ENCODE measurements at regions not wholly inside any gene's neighbourhood (a gene's known extent, or its start where the extent isn't known, plus 50 kb on each side); places are given as distances from the start of the nearest gene placed in this dataset.
"Not testable (repeated sequence)": the region's sequence is repeated elsewhere in the genome, so short reads cannot be mapped to it uniquely, and the experiment has no call there.

DNA sequence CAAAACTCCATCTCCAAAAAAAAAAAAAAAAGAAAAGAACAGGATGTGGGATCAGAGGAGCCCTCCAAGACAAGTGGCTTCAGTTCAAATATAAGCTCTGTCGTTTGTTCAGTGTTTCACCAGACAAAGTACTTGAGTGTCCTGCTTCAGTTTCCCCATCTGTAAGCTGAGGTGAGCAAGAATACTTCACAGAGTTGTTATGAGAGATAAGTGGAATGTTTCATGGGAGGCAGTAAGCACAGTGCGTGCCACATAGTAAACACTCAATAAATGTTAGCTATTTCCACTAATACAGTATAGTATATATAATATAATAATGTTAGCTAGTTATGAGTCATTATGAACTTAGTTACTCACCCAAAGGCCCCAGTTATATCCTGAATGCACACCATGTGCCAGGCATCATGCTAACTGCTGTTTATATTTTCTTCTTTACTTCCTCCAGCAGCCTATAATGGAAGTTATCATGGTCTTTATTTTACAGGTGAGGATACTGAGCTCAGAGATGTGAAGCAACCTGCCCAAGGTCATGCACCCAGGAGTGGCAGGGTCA is 162.5 kb downstream of the NPIPA8 start:
- H3K4me1 ChIP-seq (ENCODE audit: insufficient read depth, low read length); DNase-seq; H3K27ac Mint-ChIP-seq; H3K4me1 Mint-ChIP-seq; H3K27me3 ChIP-seq (ENCODE audit: insufficient read depth, low read length, poor library complexity, severe bottlenecking); H3K4me3 ChIP-seq (ENCODE audit: low read length); H3K4me3 Mint-ChIP-seq; H3K9me3 Mint-ChIP-seq; POLR2A ChIA-PET; H3K36me3 Mint-ChIP-seq; H3K27me3 Mint-ChIP-seq; CTCF ChIA-PET; H3K9me3 ChIP-seq (ENCODE audit: low read length); H3K27ac ChIP-seq (ENCODE audit: low read depth, low read length); H3K36me3 ChIP-seq (ENCODE audit: insufficient read depth, low read length): not testable (repeated sequence)

DNA sequence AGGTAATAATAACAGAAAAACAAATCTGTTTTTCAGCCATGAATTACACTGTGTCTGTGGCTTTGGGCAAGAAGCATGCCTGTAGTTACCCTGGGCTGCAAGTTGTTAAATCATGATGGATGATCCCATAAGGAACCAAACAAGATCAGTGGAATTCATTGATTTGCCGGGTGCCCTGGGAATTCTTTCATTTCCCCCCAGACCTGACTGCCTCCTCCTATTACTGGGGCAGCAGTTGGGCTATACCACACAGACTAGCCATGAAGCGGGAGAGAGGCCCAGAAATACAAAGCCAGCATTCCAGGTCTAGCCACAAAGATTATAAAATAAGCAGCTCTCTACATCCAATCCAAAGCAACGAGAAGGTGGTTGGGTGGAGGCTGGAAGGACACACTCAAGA is 174.2 kb downstream of the NPIPA8 start:
- H3K9me3 Mint-ChIP-seq, H3K36me3 Mint-ChIP-seq, CTCF ChIA-PET: not testable (repeated sequence)

DNA sequence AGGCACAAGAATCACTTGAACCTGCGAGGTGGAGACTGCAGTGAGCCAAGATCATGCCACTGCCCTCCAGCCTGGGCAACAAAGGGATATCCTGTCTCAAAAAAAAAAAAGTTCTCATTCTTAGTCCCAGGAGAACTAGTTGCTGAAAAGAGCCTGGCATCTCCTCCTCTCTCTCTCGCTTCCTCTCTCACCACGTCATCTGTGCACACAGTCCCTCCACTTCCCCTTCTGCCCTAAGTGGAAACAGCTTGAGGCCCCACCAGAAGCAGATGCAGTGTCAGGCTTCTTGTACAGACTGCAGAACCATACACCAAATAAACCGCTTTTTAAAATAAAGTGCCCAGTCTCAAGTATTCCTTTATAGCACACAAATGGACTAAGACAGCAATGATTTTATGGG is 175.3 kb downstream of the NPIPA8 start:
- POLR2A ChIA-PET; H3K27me3 ChIP-seq (ENCODE audit: insufficient read depth, low read length, poor library complexity, severe bottlenecking); H3K4me1 ChIP-seq (ENCODE audit: insufficient read depth, low read length); H3K36me3 ChIP-seq (ENCODE audit: insufficient read depth, low read length); DNase-seq; H3K36me3 Mint-ChIP-seq; H3K4me1 Mint-ChIP-seq; H3K9me3 ChIP-seq (ENCODE audit: low read length); CTCF ChIA-PET; H3K4me3 ChIP-seq (ENCODE audit: low read length); H3K27ac ChIP-seq (ENCODE audit: low read depth, low read length); H3K9me3 Mint-ChIP-seq; H3K27ac Mint-ChIP-seq; H3K4me3 Mint-ChIP-seq: not testable (repeated sequence)
- peaks cover 4 to 11% of the 10 kb centered on the region in 2 donors for H3K27me3 Mint-ChIP-seq

More for the DNA sequence above, 174.2 kb downstream of the NPIPA8 start:
- H3K27me3 ChIP-seq (ENCODE audit: insufficient read depth, low read length, poor library complexity, severe bottlenecking); POLR2A ChIA-PET; H3K36me3 ChIP-seq (ENCODE audit: insufficient read depth, low read length); H3K4me3 ChIP-seq (ENCODE audit: low read length); DNase-seq; H3K9me3 ChIP-seq (ENCODE audit: low read length); H3K4me1 ChIP-seq (ENCODE audit: insufficient read depth, low read length); H3K4me3 Mint-ChIP-seq; H3K4me1 Mint-ChIP-seq; H3K27ac Mint-ChIP-seq; H3K27ac ChIP-seq (ENCODE audit: low read depth, low read length): not testable (repeated sequence)
- peaks cover 4 to 11% of the 10 kb centered on the region in 2 donors for H3K27me3 Mint-ChIP-seq

DNA sequence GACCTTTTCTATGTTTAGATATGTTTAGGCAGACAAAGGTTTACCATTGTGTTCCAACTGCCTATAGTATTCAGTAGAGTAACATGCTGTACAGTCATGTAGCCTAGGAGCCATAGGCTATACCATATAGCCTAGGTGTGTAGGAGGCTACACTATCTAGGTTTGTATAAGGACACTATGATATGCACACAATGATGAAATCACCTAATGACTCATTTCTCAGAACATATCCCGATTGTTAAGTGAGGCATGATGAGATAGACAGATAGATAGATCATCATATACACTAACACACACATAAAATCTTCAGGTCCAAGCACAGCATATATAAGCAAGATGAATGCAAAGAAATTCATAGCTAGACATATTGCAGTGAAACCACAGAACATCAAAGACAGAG is 177.4 kb downstream of the NPIPA8 start:
- H3K36me3 Mint-ChIP-seq; H3K36me3 ChIP-seq (ENCODE audit: insufficient read depth, low read length); H3K4me3 Mint-ChIP-seq; H3K4me3 ChIP-seq (ENCODE audit: low read length); H3K27me3 ChIP-seq (ENCODE audit: insufficient read depth, low read length, poor library complexity, severe bottlenecking); H3K27ac ChIP-seq (ENCODE audit: low read depth, low read length); H3K4me1 Mint-ChIP-seq; H3K4me1 ChIP-seq (ENCODE audit: insufficient read depth, low read length); POLR2A ChIA-PET; DNase-seq; CTCF ChIA-PET; H3K27ac Mint-ChIP-seq; H3K9me3 ChIP-seq (ENCODE audit: low read length); H3K9me3 Mint-ChIP-seq; H3K27me3 Mint-ChIP-seq: not testable (repeated sequence)

DNA sequence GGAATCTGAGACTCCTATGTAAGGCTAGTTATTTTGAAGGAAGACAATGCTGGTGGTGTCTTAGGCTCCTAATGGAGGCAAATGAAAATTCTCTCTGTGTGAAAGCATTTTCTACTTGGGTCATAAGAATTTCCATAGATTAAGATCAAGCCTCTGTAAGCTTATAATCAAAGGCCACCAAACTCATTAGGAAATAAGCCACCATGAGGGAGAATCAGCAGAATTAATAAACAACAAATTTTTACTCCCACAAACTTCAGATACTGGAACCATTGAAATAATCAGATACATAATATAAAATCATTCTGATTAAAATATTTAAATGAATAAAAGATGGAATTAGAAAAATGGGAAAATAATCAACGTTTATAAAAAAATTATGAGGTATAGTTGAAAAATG is 178.7 kb downstream of the NPIPA8 start:
- H3K4me3 Mint-ChIP-seq; H3K27ac ChIP-seq (ENCODE audit: low read depth, low read length); H3K27me3 ChIP-seq (ENCODE audit: insufficient read depth, low read length, poor library complexity, severe bottlenecking); POLR2A ChIA-PET; H3K36me3 ChIP-seq (ENCODE audit: insufficient read depth, low read length); H3K36me3 Mint-ChIP-seq; DNase-seq; H3K27ac Mint-ChIP-seq; H3K9me3 ChIP-seq (ENCODE audit: low read length); H3K27me3 Mint-ChIP-seq; H3K9me3 Mint-ChIP-seq; H3K4me1 ChIP-seq (ENCODE audit: insufficient read depth, low read length); H3K4me3 ChIP-seq (ENCODE audit: low read length); CTCF ChIA-PET; H3K4me1 Mint-ChIP-seq: not testable (repeated sequence)

DNA sequence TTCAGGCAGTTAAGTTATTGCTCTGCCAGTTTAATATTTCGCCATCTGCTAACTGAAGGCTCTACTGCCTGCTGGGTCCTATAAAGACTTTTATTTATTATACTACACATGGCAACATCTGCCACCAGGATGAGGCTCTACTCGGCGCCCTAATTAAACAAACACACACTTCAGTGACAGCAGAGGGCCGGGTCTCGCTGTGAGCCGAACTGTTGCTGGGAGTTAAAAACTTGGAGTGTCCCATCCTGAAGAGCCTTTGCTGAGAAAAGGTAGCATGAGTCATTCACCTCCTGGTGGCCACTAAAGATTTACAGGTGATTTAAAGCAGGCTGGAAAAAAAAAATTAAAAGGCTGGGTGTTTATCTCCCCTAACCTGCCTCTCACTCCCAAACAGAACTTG is 183.7 kb downstream of the NPIPA8 start:
- H3K9me3 ChIP-seq (ENCODE audit: low read length); H3K27ac ChIP-seq (ENCODE audit: low read depth, low read length); POLR2A ChIA-PET; H3K36me3 ChIP-seq (ENCODE audit: insufficient read depth, low read length); CTCF ChIA-PET; H3K27me3 Mint-ChIP-seq; H3K4me3 ChIP-seq (ENCODE audit: low read length); DNase-seq; H3K4me1 Mint-ChIP-seq; H3K27ac Mint-ChIP-seq; H3K9me3 Mint-ChIP-seq; H3K27me3 ChIP-seq (ENCODE audit: insufficient read depth, low read length, poor library complexity, severe bottlenecking); H3K4me1 ChIP-seq (ENCODE audit: insufficient read depth, low read length); H3K36me3 Mint-ChIP-seq; H3K4me3 Mint-ChIP-seq: not testable (repeated sequence)

DNA sequence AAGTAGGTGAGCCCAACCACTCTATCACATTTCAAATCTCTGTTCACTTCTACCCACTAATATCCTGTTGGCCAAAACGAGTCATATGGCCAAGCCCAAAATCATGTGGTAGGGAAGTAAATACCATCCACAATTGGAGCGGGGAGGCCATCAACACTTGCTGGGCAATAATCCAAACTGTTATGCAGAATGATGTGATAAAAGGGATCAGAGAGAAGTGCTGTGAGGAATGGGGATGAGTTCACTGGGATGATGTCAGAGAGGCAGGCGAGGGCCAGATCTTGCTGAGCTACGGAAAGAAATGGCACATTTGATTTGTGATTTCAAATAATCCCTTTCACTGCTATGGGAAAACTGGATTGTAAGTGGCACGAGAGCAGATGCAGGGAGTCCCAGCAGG is 188.4 kb downstream of the NPIPA8 start:
- H3K4me3 ChIP-seq (ENCODE audit: low read length); H3K36me3 Mint-ChIP-seq; H3K9me3 Mint-ChIP-seq; CTCF ChIA-PET; H3K27ac Mint-ChIP-seq; H3K27me3 ChIP-seq (ENCODE audit: insufficient read depth, low read length, poor library complexity, severe bottlenecking); H3K9me3 ChIP-seq (ENCODE audit: low read length); H3K27me3 Mint-ChIP-seq; DNase-seq; H3K27ac ChIP-seq (ENCODE audit: low read depth, low read length); POLR2A ChIA-PET; H3K4me1 Mint-ChIP-seq; H3K36me3 ChIP-seq (ENCODE audit: insufficient read depth, low read length); H3K4me3 Mint-ChIP-seq; H3K4me1 ChIP-seq (ENCODE audit: insufficient read depth, low read length): not testable (repeated sequence)

DNA sequence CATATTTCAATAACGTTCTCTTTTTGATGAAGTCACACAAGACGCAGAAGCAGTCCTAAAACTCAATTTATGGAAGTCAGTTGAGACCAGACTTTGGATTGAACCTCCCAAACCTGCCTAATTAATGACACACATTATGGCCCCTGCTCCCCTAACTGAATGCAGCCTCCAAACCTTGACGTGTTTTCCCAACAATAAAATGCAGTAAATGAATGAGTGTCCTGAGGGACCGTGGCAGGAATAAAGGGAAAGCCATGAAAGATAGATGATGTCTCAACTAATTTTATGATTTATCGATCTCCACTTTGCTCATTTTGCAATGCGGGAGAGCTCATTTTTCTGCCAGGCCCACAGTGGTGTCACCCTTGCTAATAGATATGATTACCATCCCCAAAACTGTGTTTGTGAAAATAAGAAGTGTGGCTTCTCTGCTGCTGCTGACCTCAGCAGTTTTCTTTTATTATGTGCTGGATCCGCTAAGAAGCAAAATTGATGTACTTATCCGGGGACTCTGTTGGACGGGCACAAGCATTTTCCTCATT is 189.9 kb downstream of the NPIPA8 start:
- H3K27ac ChIP-seq (ENCODE audit: low read depth, low read length); H3K4me3 Mint-ChIP-seq; H3K27me3 ChIP-seq (ENCODE audit: insufficient read depth, low read length, poor library complexity, severe bottlenecking); POLR2A ChIA-PET; H3K9me3 Mint-ChIP-seq; H3K4me3 ChIP-seq (ENCODE audit: low read length); H3K36me3 Mint-ChIP-seq; H3K9me3 ChIP-seq (ENCODE audit: low read length); H3K27me3 Mint-ChIP-seq; H3K4me1 ChIP-seq (ENCODE audit: insufficient read depth, low read length); H3K36me3 ChIP-seq (ENCODE audit: insufficient read depth, low read length); H3K4me1 Mint-ChIP-seq; CTCF ChIA-PET; DNase-seq; H3K27ac Mint-ChIP-seq: not testable (repeated sequence)

DNA sequence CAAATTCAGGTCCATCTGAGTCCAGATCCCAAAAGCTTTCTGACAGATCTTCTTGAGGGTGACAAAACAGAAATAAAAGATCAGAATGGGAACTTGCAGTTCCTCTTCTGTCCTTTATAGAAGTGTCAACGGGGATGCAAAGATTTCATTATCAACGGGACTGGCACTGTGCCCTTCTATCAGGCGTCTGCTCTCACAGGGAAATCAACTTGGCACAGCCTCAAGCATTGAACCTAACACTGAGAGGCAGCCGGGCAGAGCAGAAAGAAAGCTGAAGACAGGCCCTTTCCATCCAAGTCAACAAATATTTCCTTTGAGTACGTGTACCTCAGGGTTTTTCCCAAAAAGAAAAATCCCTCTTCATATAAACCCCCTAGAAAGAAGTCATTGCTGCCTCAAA is 194.5 kb downstream of the NPIPA8 start:
- H3K4me3 ChIP-seq (ENCODE audit: low read length); CTCF ChIA-PET; H3K4me1 ChIP-seq (ENCODE audit: insufficient read depth, low read length); H3K27me3 ChIP-seq (ENCODE audit: insufficient read depth, low read length, poor library complexity, severe bottlenecking); POLR2A ChIA-PET; DNase-seq; H3K36me3 ChIP-seq (ENCODE audit: insufficient read depth, low read length); H3K9me3 Mint-ChIP-seq; H3K4me1 Mint-ChIP-seq; H3K36me3 Mint-ChIP-seq; H3K27ac ChIP-seq (ENCODE audit: low read depth, low read length); H3K4me3 Mint-ChIP-seq; H3K9me3 ChIP-seq (ENCODE audit: low read length); H3K27ac Mint-ChIP-seq; H3K27me3 Mint-ChIP-seq: not testable (repeated sequence)
